ENCODE measurements at regions not wholly inside any gene's neighbourhood (a gene's known extent, or its start where the extent isn't known, plus 50 kb on each side); places are given as distances from the start of the nearest gene placed in this dataset.
"Not testable (repeated sequence)": the region's sequence is repeated elsewhere in the genome, so short reads cannot be mapped to it uniquely, and the experiment has no call there.

- not testable (repeated sequence) for DNase-seq (ENCODE audit: low read depth)
Measured at GRCh38 chr16:29145086-29145485, 160.2 kb downstream of the LAT start.

GRCh38 chr16:29144669-29145062, 159.8 kb downstream of the LAT start:
- DNase-seq (ENCODE audit: low read depth) = not testable (repeated sequence)

- not testable (repeated sequence) for DNase-seq (ENCODE audit: low read depth)
Measured at GRCh38 chr16:29143739-29144668, 159.2 kb downstream of the LAT start.

- not testable (repeated sequence) for DNase-seq (ENCODE audit: low read depth)
Measured at GRCh38 chr16:29142506-29142905, 157.7 kb downstream of the LAT start.

- no peak for DNase-seq (ENCODE audit: low read depth)
Measured at GRCh38 chr16:29141586-29142324, 156.9 kb downstream of the LAT start.

- DNase-seq (ENCODE audit: low read depth) = not testable (repeated sequence)
Measured at GRCh38 chr16:29141121-29141520, 156.3 kb downstream of the LAT start.

GRCh38 chr16:29139901-29140855, 155.3 kb downstream of the LAT start:
- not testable (repeated sequence) for DNase-seq (ENCODE audit: low read depth)

GRCh38 chr16:29139261-29139802, 154.5 kb downstream of the LAT start:
- no peak for DNase-seq (ENCODE audit: low read depth)

- not testable (repeated sequence) for DNase-seq (ENCODE audit: low read depth)
Measured at GRCh38 chr16:29138698-29139097, 153.8 kb downstream of the LAT start.

GRCh38 chr16:29137894-29138662, 153.2 kb downstream of the LAT start:
- not testable (repeated sequence) for DNase-seq (ENCODE audit: low read depth)

GRCh38 chr16:29137461-29137860, 152.6 kb downstream of the LAT start:
- not testable (repeated sequence) for DNase-seq (ENCODE audit: low read depth)

GRCh38 chr16:29136916-29137315, 152.1 kb downstream of the LAT start:
- not testable (repeated sequence) for DNase-seq (ENCODE audit: low read depth)

- not testable (repeated sequence) for DNase-seq (ENCODE audit: low read depth)
Measured at GRCh38 chr16:29136046-29136696, 151.3 kb downstream of the LAT start.

GRCh38 chr16:29135098-29135497, 150.2 kb downstream of the LAT start:
- DNase-seq (ENCODE audit: low read depth) = not testable (repeated sequence)

GRCh38 chr16:29133681-29134430, 149.0 kb downstream of the LAT start:
- not testable (repeated sequence) for DNase-seq (ENCODE audit: low read depth)

GRCh38 chr16:29132869-29133268, 148.0 kb downstream of the LAT start:
- not testable (repeated sequence) for DNase-seq (ENCODE audit: low read depth)

- DNase-seq (ENCODE audit: low read depth) = not testable (repeated sequence)
Measured at GRCh38 chr16:29132444-29132843, 147.6 kb downstream of the LAT start.

GRCh38 chr16:29130901-29131851, 146.3 kb downstream of the LAT start:
- DNase-seq (ENCODE audit: low read depth) = not testable (repeated sequence)

All from activated T-cell treated with anti-CD3 and anti-CD28 coated beads for 48 hours (primary cell).